ENCODE measurements at regions not wholly inside any gene's neighbourhood (a gene's known extent, or its start where the extent isn't known, plus 50 kb on each side); places are given as distances from the start of the nearest gene placed in this dataset.

DNA sequence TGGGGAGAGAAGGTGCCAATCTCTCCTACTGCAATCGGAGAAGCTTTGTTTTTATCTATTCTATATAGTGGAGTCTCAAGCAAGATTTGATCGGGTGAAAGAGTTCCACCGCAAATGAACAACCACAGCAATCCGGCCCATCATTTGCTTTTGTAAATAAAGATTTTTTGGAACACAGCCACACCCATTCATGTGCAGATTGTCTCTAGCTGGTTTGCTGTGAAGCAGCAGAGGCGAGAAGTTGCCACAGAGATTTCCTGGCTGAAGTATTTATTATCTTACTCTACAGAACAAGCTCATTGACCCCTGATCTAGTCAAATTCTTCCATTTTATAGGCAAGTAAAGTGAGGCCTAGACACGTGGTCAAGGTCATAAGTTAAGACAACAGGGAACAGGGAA, 195.5 kb upstream of the TNRC6C start (continued):
- TF ChIP-seq, protein P1, sequence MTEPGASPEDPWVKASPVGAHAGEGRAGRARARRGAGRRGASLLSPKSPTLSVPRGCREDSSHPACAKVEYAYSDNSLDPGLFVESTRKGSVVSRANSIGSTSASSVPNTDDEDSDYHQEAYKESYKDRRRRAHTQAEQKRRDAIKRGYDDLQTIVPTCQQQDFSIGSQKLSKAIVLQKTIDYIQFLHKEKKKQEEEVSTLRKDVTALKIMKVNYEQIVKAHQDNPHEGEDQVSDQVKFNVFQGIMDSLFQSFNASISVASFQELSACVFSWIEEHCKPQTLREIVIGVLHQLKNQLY (CRISPR knock-in tag; IDR thresholded peaks at IDR 0.05), result no peak
- TF ChIP-seq ETV6 (CRISPR knock-in tag; conservative IDR thresholded peaks at IDR 0.05), result no peak
- no peak for TF ChIP-seq RXRB (CRISPR knock-in tag; IDR thresholded peaks at IDR 0.05; ENCODE audit: borderline replicate concordance)
- no peak for TF ChIP-seq ZNF10 (CRISPR knock-in tag; IDR thresholded peaks at IDR 0.05; ENCODE audit: borderline replicate concordance, low read depth)
- TF ChIP-seq, protein P2, sequence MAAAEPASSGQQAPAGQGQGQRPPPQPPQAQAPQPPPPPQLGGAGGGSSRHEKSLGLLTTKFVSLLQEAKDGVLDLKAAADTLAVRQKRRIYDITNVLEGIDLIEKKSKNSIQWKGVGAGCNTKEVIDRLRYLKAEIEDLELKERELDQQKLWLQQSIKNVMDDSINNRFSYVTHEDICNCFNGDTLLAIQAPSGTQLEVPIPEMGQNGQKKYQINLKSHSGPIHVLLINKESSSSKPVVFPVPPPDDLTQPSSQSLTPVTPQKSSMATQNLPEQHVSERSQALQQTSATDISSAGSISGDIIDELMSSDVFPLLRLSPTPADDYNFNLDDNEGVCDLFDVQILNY (CRISPR knock-in tag; conservative IDR thresholded peaks at IDR 0.05), result no peak
- TF ChIP-seq ZNF746 (CRISPR knock-in tag; IDR thresholded peaks at IDR 0.05), result no peak

DNA sequence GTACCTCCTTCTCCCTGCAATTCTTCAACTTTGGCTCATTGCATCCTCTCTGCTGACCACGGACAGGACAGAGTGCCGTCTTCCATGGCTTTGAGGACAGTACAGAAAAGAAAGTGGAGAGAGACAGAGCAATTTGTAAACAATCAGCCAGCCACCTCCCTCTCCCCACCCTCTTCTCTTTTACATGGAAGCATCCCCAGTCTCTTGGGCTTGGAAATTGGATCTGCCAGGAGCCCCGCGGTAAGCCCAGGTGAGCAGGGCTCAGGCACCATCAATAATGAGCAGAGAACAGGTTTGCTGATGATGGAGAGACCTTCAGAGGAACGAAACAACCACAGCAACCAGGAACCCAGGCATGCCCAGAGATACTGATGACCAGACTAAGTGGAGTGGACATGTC, 194.9 kb upstream of the TNRC6C start:
- H3K4me3 ChIP-seq (replicated peaks in 1 of 3; ENCODE audit: insufficient read depth in 1 of 3, low read depth in 2 of 3, low read length in 3 of 3), result no peak overlapping the region
- no peak overlapping the region for H3K9ac ChIP-seq (ENCODE audit: insufficient read depth, low read depth, low read length)
- TF ChIP-seq, protein P3, sequence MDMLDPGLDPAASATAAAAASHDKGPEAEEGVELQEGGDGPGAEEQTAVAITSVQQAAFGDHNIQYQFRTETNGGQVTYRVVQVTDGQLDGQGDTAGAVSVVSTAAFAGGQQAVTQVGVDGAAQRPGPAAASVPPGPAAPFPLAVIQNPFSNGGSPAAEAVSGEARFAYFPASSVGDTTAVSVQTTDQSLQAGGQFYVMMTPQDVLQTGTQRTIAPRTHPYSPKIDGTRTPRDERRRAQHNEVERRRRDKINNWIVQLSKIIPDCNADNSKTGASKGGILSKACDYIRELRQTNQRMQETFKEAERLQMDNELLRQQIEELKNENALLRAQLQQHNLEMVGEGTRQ (IDR thresholded peaks at IDR 0.05; ENCODE audit: low read depth, low read length), result no peak
- TF ChIP-seq, protein P3 (CRISPR knock-in tag; IDR thresholded peaks at IDR 0.05; ENCODE audit: borderline replicate concordance), result no peak
- TF ChIP-seq, protein P4, sequence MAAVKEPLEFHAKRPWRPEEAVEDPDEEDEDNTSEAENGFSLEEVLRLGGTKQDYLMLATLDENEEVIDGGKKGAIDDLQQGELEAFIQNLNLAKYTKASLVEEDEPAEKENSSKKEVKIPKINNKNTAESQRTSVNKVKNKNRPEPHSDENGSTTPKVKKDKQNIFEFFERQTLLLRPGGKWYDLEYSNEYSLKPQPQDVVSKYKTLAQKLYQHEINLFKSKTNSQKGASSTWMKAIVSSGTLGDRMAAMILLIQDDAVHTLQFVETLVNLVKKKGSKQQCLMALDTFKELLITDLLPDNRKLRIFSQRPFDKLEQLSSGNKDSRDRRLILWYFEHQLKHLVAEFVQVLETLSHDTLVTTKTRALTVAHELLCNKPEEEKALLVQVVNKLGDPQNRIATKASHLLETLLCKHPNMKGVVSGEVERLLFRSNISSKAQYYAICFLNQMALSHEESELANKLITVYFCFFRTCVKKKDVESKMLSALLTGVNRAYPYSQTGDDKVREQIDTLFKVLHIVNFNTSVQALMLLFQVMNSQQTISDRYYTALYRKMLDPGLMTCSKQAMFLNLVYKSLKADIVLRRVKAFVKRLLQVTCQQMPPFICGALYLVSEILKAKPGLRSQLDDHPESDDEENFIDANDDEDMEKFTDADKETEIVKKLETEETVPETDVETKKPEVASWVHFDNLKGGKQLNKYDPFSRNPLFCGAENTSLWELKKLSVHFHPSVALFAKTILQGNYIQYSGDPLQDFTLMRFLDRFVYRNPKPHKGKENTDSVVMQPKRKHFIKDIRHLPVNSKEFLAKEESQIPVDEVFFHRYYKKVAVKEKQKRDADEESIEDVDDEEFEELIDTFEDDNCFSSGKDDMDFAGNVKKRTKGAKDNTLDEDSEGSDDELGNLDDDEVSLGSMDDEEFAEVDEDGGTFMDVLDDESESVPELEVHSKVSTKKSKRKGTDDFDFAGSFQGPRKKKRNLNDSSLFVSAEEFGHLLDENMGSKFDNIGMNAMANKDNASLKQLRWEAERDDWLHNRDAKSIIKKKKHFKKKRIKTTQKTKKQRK (IDR thresholded peaks at IDR 0.05; ENCODE audit: low read length), result no peak
- no TSS peak for BruUV-seq (replicated peaks)
- WGBS (ENCODE audit: low lambda C conversion rate), result 1% methylated on average over 5 of the region's 5 CpGs
- no peak for FAIRE-seq
- H3K27ac ChIP-seq (ENCODE audit: extremely low read length, insufficient read depth, low read length), result no peak overlapping the region
- no peak overlapping the region for H2AFZ ChIP-seq (ENCODE audit: low read length)
- no peaks in the 10 kb centered on the region for H3K36me3 ChIP-seq (replicated peaks in 1 of 2; ENCODE audit: control insufficient read depth in 1 of 2, insufficient read depth in 2 of 2, low read length in 2 of 2)
- intact Hi-C loops (cut with micrococcal nuclease; ENCODE audit: unreplicated experiment) (no loop called here), in situ Hi-C loops (cut with HindIII; ENCODE audit: extremely low pct_ligation_motif_present, low pct_unique_long_range_greater_than_20kb) (no loop called here)
- ChIA-PET POLR2A (no interaction called here), CTCF (ENCODE audit: low intra/inter-chr PET ratio, low total read pairs) (no interaction called here)
- peaks cover 10 to 55% of the 10 kb centered on the region in 2 experiments; a peak in 4 of 5 replicates for H3K27me3 ChIP-seq (ENCODE audit: control insufficient read depth in 1 of 2, insufficient read depth in 2 of 2, low read length in 2 of 2)
- no peak for ATAC-seq
- H3K4me2 ChIP-seq (ENCODE audit: low read depth, low read length), result no peak overlapping the region
- DNase-seq (ENCODE audit: low spot score), result no peak
- H3K9me3 ChIP-seq (ENCODE audit: low read length), result no peaks in the 10 kb centered on the region
- no peaks in the 10 kb centered on the region for H3K4me1 ChIP-seq (ENCODE audit: insufficient read depth, low read length)
- no peaks in the 10 kb centered on the region for H4K20me1 ChIP-seq (ENCODE audit: insufficient read depth, low read length)
- no peaks in the 10 kb centered on the region for H3K79me2 ChIP-seq (ENCODE audit: insufficient read depth, low read length)

Data from HepG2 (cell line).